HFF-Myc (cell line): ENCODE measurements at regions not wholly inside any gene's neighbourhood (a gene's known extent, or its start where the extent isn't known, plus 50 kb on each side); places are given as distances from the start of the nearest gene placed in this dataset.

Source experiments
- DNase-seq: peaks from one replicate; pipeline ENCODE4 v3.0.0-alpha.2; 2011; ENCODE audit warnings: low read depth; ENCODE audit errors: extremely low read depth
- H3K4me3 ChIP-seq: replicated peaks from 2 replicates; pipeline ENCODE4 v1.5.1; 2011; ENCODE audit warnings: low read depth, mild to moderate bottlenecking, control low read depth, low read length
- TF ChIP-seq, protein P1 (sequence below): IDR thresholded peaks from 2 replicates; pipeline ENCODE4 v1.5.1; 2012; ENCODE audit warnings: mild to moderate bottlenecking, low read depth, low read length, control low read depth; ENCODE audit errors: missing control alignments

DNA sequence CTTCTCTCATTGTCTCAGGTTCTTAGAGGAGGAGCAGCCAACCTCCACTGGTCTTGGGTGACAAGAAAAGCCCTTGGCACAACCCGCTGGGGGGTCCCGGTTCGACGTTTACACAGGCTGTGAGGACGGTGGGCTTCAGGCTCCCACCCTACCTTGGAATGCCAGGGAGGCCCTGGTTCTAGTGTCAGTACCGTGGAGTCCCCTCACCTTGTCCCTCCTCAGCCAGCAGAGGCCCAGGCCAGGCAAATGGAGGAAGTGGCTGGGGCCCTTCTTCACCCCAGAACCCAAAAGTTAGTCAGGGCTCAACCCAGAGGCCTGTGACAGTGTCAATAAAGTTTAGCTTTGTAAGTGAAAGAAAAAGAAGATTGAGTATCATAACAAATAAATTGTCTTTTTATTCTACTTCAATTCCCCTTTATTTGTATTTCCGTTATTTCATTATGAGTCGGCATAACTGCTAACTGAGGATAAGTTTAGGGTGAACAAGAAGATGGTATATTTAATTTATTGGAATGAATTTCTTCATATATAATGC, 62.6 kb upstream of the ZSWIM2 start:
- no peak overlapping the region for H3K4me3 ChIP-seq
- TF ChIP-seq, protein P1, sequence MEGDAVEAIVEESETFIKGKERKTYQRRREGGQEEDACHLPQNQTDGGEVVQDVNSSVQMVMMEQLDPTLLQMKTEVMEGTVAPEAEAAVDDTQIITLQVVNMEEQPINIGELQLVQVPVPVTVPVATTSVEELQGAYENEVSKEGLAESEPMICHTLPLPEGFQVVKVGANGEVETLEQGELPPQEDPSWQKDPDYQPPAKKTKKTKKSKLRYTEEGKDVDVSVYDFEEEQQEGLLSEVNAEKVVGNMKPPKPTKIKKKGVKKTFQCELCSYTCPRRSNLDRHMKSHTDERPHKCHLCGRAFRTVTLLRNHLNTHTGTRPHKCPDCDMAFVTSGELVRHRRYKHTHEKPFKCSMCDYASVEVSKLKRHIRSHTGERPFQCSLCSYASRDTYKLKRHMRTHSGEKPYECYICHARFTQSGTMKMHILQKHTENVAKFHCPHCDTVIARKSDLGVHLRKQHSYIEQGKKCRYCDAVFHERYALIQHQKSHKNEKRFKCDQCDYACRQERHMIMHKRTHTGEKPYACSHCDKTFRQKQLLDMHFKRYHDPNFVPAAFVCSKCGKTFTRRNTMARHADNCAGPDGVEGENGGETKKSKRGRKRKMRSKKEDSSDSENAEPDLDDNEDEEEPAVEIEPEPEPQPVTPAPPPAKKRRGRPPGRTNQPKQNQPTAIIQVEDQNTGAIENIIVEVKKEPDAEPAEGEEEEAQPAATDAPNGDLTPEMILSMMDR = no peak
- DNase-seq = no peak

DNA sequence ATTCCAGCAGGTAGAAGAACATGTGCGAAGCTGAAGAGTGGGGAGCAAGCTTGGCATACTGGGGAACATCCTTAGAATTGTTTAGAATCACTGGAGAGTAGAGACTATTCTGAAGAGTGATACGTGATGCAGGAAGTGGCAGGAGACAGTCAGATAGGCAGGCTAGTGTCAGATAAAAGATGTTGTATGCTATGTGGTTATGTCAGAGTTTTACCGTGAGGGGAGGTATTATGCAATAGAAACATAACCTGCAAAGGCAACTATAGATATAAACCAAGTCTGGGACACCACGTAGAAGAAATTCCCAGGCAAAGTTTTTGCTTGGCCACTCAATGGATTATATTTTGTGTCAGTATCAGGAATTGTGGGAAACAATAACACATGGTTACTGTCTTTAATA, 62.0 kb upstream of the ZSWIM2 start:
- no peak for DNase-seq
- H3K4me3 ChIP-seq = no peak overlapping the region
- TF ChIP-seq, protein P1 = no peak

- TF ChIP-seq, protein P1 = no peak
- DNase-seq = no peak
- no peak overlapping the region for H3K4me3 ChIP-seq
Observed at GRCh38 chr2:186909095-186909494, 60.1 kb upstream of the ZSWIM2 start.

GRCh38 chr2:186907897-186908296, 58.9 kb upstream of the ZSWIM2 start:
- TF ChIP-seq, protein P1 = no peak
- no peak overlapping the region for H3K4me3 ChIP-seq
- no peak for DNase-seq

DNA sequence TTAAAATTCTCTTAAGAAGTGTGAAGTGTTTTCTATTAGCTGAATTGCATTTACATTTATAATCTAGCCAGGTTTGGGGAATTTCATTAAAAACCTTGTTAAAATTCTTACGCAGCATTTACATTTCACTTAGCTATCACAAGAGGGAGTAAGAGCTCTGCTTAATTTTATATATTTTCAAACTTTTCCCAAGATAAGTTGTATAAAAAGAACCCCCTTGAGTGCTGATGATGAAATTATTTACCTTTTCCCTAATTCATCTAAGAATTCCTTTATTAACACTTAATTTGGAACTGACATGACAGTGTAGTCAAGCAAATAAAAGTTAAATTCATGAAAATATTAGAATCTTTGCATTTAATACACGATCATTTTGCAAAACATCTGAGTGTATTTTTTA, 54.2 kb upstream of the ZSWIM2 start:
- no peak overlapping the region for H3K4me3 ChIP-seq
- TF ChIP-seq, protein P1 = peak; percentile 14
- no peak for DNase-seq
